ENCODE measurements at regions not wholly inside any gene's neighbourhood (a gene's known extent, or its start where the extent isn't known, plus 50 kb on each side); places are given as distances from the start of the nearest gene placed in this dataset.

GRCh38 chr6:133699741-133700385 is 189.1 kb upstream of the TCF21 start:
- no peaks in the 10 kb centered on the region for H4K20me1 ChIP-seq (ENCODE audit: control insufficient read depth, insufficient read depth, low read depth, low read length)
- no peaks in the 10 kb centered on the region for H3F3A ChIP-seq (ENCODE audit: control insufficient read depth, insufficient read depth)
- TF ChIP-seq EZH2phosphoT487 (IDR thresholded peaks at IDR 0.05; ENCODE audit: borderline replicate concordance, low read length) (no peak), CTCF (IDR thresholded peaks at IDR 0.05; ENCODE audit: low read depth, low read length, poor library complexity, severe bottlenecking) (no peak)
- no peaks in the 10 kb centered on the region for H3K4me1 ChIP-seq (ENCODE audit: control insufficient read depth, low read length)
- H3K27ac ChIP-seq (ENCODE audit: low read depth, low read length), result no peak overlapping the region
- H3K36me3 ChIP-seq (ENCODE audit: control insufficient read depth, low read length), result no peaks in the 10 kb centered on the region
- H3K9me3 ChIP-seq (ENCODE audit: control insufficient read depth, insufficient read depth, low read length), result no peaks in the 10 kb centered on the region
- H3K4me3 ChIP-seq (ENCODE audit: low read length), result no peak overlapping the region
- H3K9me2 ChIP-seq (replicated peaks; ENCODE audit: control insufficient read depth, low read length), result no peaks in the 10 kb centered on the region
- no peaks in the 10 kb centered on the region for H3K79me2 ChIP-seq (ENCODE audit: control insufficient read depth, low read length)
- no peak overlapping the region for H3K4me2 ChIP-seq (ENCODE audit: low read length)
- no peaks in the 10 kb centered on the region for H3K27me3 ChIP-seq (ENCODE audit: control insufficient read depth, low read length)

- Histone ChIP-seq H3K9me3 (ENCODE audit: control insufficient read depth, insufficient read depth, low read length) (no peaks in the 10 kb centered on the region), H4K20me1 (ENCODE audit: control insufficient read depth, insufficient read depth, low read depth, low read length) (no peaks in the 10 kb centered on the region), H3F3A (ENCODE audit: control insufficient read depth, insufficient read depth) (no peaks in the 10 kb centered on the region), H3K27me3 (ENCODE audit: control insufficient read depth, low read length) (no peaks in the 10 kb centered on the region), H3K4me2 (ENCODE audit: low read length) (no peak overlapping the region), H3K36me3 (ENCODE audit: control insufficient read depth, low read length) (no peaks in the 10 kb centered on the region), H3K4me1 (ENCODE audit: control insufficient read depth, low read length) (no peaks in the 10 kb centered on the region), H3K4me3 (ENCODE audit: low read length) (no peak overlapping the region), H3K9me2 (replicated peaks; ENCODE audit: control insufficient read depth, low read length) (no peaks in the 10 kb centered on the region), H3K27ac (ENCODE audit: low read depth, low read length) (no peak overlapping the region), H3K79me2 (ENCODE audit: control insufficient read depth, low read length) (no peaks in the 10 kb centered on the region)
- TF ChIP-seq EZH2phosphoT487 (IDR thresholded peaks at IDR 0.05; ENCODE audit: borderline replicate concordance, low read length), result no peak
- TF ChIP-seq CTCF (IDR thresholded peaks at IDR 0.05; ENCODE audit: low read depth, low read length, poor library complexity, severe bottlenecking), result no peak
These were observed 187.1 kb upstream of the TCF21 start for GRCh38 chr6:133701633-133702331.

DNA sequence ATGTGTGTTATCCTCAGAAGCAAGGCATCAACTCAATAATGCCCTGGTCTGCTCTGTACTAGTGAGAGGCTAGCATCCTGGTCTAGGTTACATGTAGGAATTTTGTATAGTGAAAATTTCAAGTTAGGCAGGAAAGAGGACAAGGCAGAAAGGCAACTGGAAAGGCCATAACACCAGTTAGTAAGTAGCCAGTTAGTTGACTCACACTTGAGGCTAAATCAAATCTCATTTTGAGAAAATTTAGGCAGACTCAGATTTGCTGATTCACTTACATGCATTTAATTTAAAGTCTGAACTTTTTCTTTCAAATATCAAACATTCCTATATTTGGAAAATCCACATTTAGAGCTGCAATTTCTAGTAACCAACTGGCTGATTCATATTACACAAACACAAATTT is 184.5 kb upstream of the TCF21 start:
- Histone ChIP-seq H3K79me2 (ENCODE audit: control insufficient read depth, low read length) (no peaks in the 10 kb centered on the region), H4K20me1 (ENCODE audit: control insufficient read depth, insufficient read depth, low read depth, low read length) (no peaks in the 10 kb centered on the region), H3K27me3 (ENCODE audit: control insufficient read depth, low read length) (no peaks in the 10 kb centered on the region), H3K9me3 (ENCODE audit: control insufficient read depth, insufficient read depth, low read length) (no peaks in the 10 kb centered on the region), H3K9me2 (replicated peaks; ENCODE audit: control insufficient read depth, low read length) (no peaks in the 10 kb centered on the region), H3K4me1 (ENCODE audit: control insufficient read depth, low read length) (no peaks in the 10 kb centered on the region), H3K27ac (ENCODE audit: low read depth, low read length) (no peak overlapping the region), H3K4me2 (ENCODE audit: low read length) (no peak overlapping the region), H3K36me3 (ENCODE audit: control insufficient read depth, low read length) (no peaks in the 10 kb centered on the region), H3F3A (ENCODE audit: control insufficient read depth, insufficient read depth) (no peaks in the 10 kb centered on the region), H3K4me3 (ENCODE audit: low read length) (no peak overlapping the region)
- no peak for TF ChIP-seq CTCF (IDR thresholded peaks at IDR 0.05; ENCODE audit: low read depth, low read length, poor library complexity, severe bottlenecking)
- TF ChIP-seq EZH2phosphoT487 (IDR thresholded peaks at IDR 0.05; ENCODE audit: borderline replicate concordance, low read length), result no peak
